ENCODE measurements at regions not wholly inside any gene's neighbourhood (a gene's known extent, or its start where the extent isn't known, plus 50 kb on each side); places are given as distances from the start of the nearest gene placed in this dataset.
A peak's percentile ranks its signal among the peaks of the same experiment; 100 is the strongest.
"Not testable (repeated sequence)": the region's sequence is repeated elsewhere in the genome, so short reads cannot be mapped to it uniquely, and the experiment has no call there.

GRCh38 chr17:27083408-27084185 is 210.3 kb upstream of the WSB1 start:
- no peaks in the 10 kb centered on the region for H3K4me1 ChIP-seq (ENCODE audit: control insufficient read depth, insufficient read depth, low read length)
- peaks cover 4% of the 10 kb centered on the region for H3K9me3 ChIP-seq (ENCODE audit: control insufficient read depth, insufficient read depth, low read length)
- no peaks in the 10 kb centered on the region for H3K36me3 ChIP-seq (ENCODE audit: control insufficient read depth, insufficient read depth, low read length)
- H3K27me3 ChIP-seq (ENCODE audit: control insufficient read depth, insufficient read depth, low read length): no peaks in the 10 kb centered on the region
- WGBS (ENCODE audit: insufficient coverage, insufficient read length): no CpG with 5 or more reads among the region's 22 CpGs
- H3K4me3 ChIP-seq (ENCODE audit: low read length): peak overlapping the region; percentile 12; the same call in 1 of the 2 replicates
- no peak overlapping the region for H3K27ac ChIP-seq (ENCODE audit: low read length)
- DNase-seq (ENCODE audit: low read depth, low spot score): no peak

GRCh38 chr17:27085517-27085916 is 208.4 kb upstream of the WSB1 start:
- Histone ChIP-seq H3K36me3 (ENCODE audit: control insufficient read depth, insufficient read depth, low read length) (no peaks in the 10 kb centered on the region), H3K4me3 (ENCODE audit: low read length) (no peak overlapping the region), H3K27me3 (ENCODE audit: control insufficient read depth, insufficient read depth, low read length) (no peaks in the 10 kb centered on the region), H3K4me1 (ENCODE audit: control insufficient read depth, insufficient read depth, low read length) (no peaks in the 10 kb centered on the region), H3K9me3 (ENCODE audit: control insufficient read depth, insufficient read depth, low read length) (peaks cover 10% of the 10 kb centered on the region), H3K27ac (ENCODE audit: low read length) (no peak overlapping the region)
- DNase-seq (ENCODE audit: low read depth, low spot score): no peak
- no CpG with 5 or more reads among the region's 2 CpGs for WGBS (ENCODE audit: insufficient coverage, insufficient read length)

GRCh38 chr17:27086526-27086925 is 207.4 kb upstream of the WSB1 start:
- WGBS (ENCODE audit: insufficient coverage, insufficient read length): no CpG with 5 or more reads among the region's 4 CpGs
- DNase-seq (ENCODE audit: low read depth, low spot score): no peak
- Histone ChIP-seq H3K4me1 (ENCODE audit: control insufficient read depth, insufficient read depth, low read length) (no peaks in the 10 kb centered on the region), H3K36me3 (ENCODE audit: control insufficient read depth, insufficient read depth, low read length) (no peaks in the 10 kb centered on the region), H3K4me3 (ENCODE audit: low read length) (no peak overlapping the region), H3K9me3 (ENCODE audit: control insufficient read depth, insufficient read depth, low read length) (peaks cover 13% of the 10 kb centered on the region), H3K27ac (ENCODE audit: low read length) (no peak overlapping the region), H3K27me3 (ENCODE audit: control insufficient read depth, insufficient read depth, low read length) (no peaks in the 10 kb centered on the region)

- peaks cover 13% of the 10 kb centered on the region for H3K9me3 ChIP-seq (ENCODE audit: control insufficient read depth, insufficient read depth, low read length)
- no peaks in the 10 kb centered on the region for H3K36me3 ChIP-seq (ENCODE audit: control insufficient read depth, insufficient read depth, low read length)
- no peak overlapping the region for H3K27ac ChIP-seq (ENCODE audit: low read length)
- 99% methylated on average over 4 of the region's 5 CpGs for WGBS (ENCODE audit: insufficient coverage, insufficient read length)
- H3K4me1 ChIP-seq (ENCODE audit: control insufficient read depth, insufficient read depth, low read length): no peaks in the 10 kb centered on the region
- no peaks in the 10 kb centered on the region for H3K27me3 ChIP-seq (ENCODE audit: control insufficient read depth, insufficient read depth, low read length)
- DNase-seq (ENCODE audit: low read depth, low spot score): no peak
- H3K4me3 ChIP-seq (ENCODE audit: low read length): no peak overlapping the region
Measured at GRCh38 chr17:27087935-27088766, 205.8 kb upstream of the WSB1 start.

- H3K36me3 ChIP-seq (ENCODE audit: control insufficient read depth, insufficient read depth, low read length): no peaks in the 10 kb centered on the region
- WGBS (ENCODE audit: insufficient coverage, insufficient read length): 100% methylated on average over 6 of the region's 8 CpGs
- no peak for DNase-seq (ENCODE audit: low read depth, low spot score)
- peaks cover 9% of the 10 kb centered on the region for H3K9me3 ChIP-seq (ENCODE audit: control insufficient read depth, insufficient read depth, low read length)
- H3K27ac ChIP-seq (ENCODE audit: low read length): no peak overlapping the region
- no peaks in the 10 kb centered on the region for H3K4me1 ChIP-seq (ENCODE audit: control insufficient read depth, insufficient read depth, low read length)
- H3K4me3 ChIP-seq (ENCODE audit: low read length): no peak overlapping the region
- H3K27me3 ChIP-seq (ENCODE audit: control insufficient read depth, insufficient read depth, low read length): no peaks in the 10 kb centered on the region
Measured at GRCh38 chr17:27088767-27089078, 205.2 kb upstream of the WSB1 start.

GRCh38 chr17:27089079-27089928 is 204.6 kb upstream of the WSB1 start:
- H3K27ac ChIP-seq (ENCODE audit: low read length); H3K9me3 ChIP-seq (ENCODE audit: control insufficient read depth, insufficient read depth, low read length); H3K36me3 ChIP-seq (ENCODE audit: control insufficient read depth, insufficient read depth, low read length); H3K4me3 ChIP-seq (ENCODE audit: low read length); H3K4me1 ChIP-seq (ENCODE audit: control insufficient read depth, insufficient read depth, low read length); DNase-seq (ENCODE audit: low read depth, low spot score); H3K27me3 ChIP-seq (ENCODE audit: control insufficient read depth, insufficient read depth, low read length): not testable (repeated sequence)
- WGBS (ENCODE audit: insufficient coverage, insufficient read length): no CpG with 5 or more reads among the region's 29 CpGs

- Histone ChIP-seq H3K9me3 (ENCODE audit: control insufficient read depth, insufficient read depth, low read length) (peaks cover 8% of the 10 kb centered on the region; the same call in 1 of the 2 replicates), H3K27ac (ENCODE audit: low read length) (no peak overlapping the region), H3K27me3 (ENCODE audit: control insufficient read depth, insufficient read depth, low read length) (no peaks in the 10 kb centered on the region), H3K4me3 (ENCODE audit: low read length) (no peak overlapping the region), H3K4me1 (ENCODE audit: control insufficient read depth, insufficient read depth, low read length) (no peaks in the 10 kb centered on the region), H3K36me3 (ENCODE audit: control insufficient read depth, insufficient read depth, low read length) (no peaks in the 10 kb centered on the region)
- no peak for DNase-seq (ENCODE audit: low read depth, low spot score)
- WGBS (ENCODE audit: insufficient coverage, insufficient read length): no CpG with 5 or more reads among the region's 1 CpG
Measured at GRCh38 chr17:27089929-27090247, 204.0 kb upstream of the WSB1 start.

- H3K27me3 ChIP-seq (ENCODE audit: control insufficient read depth, insufficient read depth, low read length); H3K27ac ChIP-seq (ENCODE audit: low read length); H3K9me3 ChIP-seq (ENCODE audit: control insufficient read depth, insufficient read depth, low read length); H3K4me3 ChIP-seq (ENCODE audit: low read length); H3K36me3 ChIP-seq (ENCODE audit: control insufficient read depth, insufficient read depth, low read length); H3K4me1 ChIP-seq (ENCODE audit: control insufficient read depth, insufficient read depth, low read length); DNase-seq (ENCODE audit: low read depth, low spot score): not testable (repeated sequence)
- WGBS (ENCODE audit: insufficient coverage, insufficient read length): no CpG with 5 or more reads among the region's 10 CpGs
Measured at GRCh38 chr17:27090450-27091042, 203.4 kb upstream of the WSB1 start.

GRCh38 chr17:27091043-27091497 is 202.8 kb upstream of the WSB1 start:
- no peak overlapping the region for H3K27ac ChIP-seq (ENCODE audit: low read length)
- no peak overlapping the region for H3K4me3 ChIP-seq (ENCODE audit: low read length)
- no peaks in the 10 kb centered on the region for H3K36me3 ChIP-seq (ENCODE audit: control insufficient read depth, insufficient read depth, low read length)
- H3K4me1 ChIP-seq (ENCODE audit: control insufficient read depth, insufficient read depth, low read length): no peaks in the 10 kb centered on the region
- WGBS (ENCODE audit: insufficient coverage, insufficient read length): no CpG with 5 or more reads among the region's 11 CpGs
- no peak for DNase-seq (ENCODE audit: low read depth, low spot score)
- H3K27me3 ChIP-seq (ENCODE audit: control insufficient read depth, insufficient read depth, low read length): no peaks in the 10 kb centered on the region
- peaks cover 8% of the 10 kb centered on the region; the same call in 1 of the 2 replicates for H3K9me3 ChIP-seq (ENCODE audit: control insufficient read depth, insufficient read depth, low read length)

GRCh38 chr17:27094179-27094578 is 199.7 kb upstream of the WSB1 start:
- H3K27me3 ChIP-seq (ENCODE audit: control insufficient read depth, insufficient read depth, low read length); DNase-seq (ENCODE audit: low read depth, low spot score); H3K9me3 ChIP-seq (ENCODE audit: control insufficient read depth, insufficient read depth, low read length); H3K4me1 ChIP-seq (ENCODE audit: control insufficient read depth, insufficient read depth, low read length); H3K36me3 ChIP-seq (ENCODE audit: control insufficient read depth, insufficient read depth, low read length); H3K27ac ChIP-seq (ENCODE audit: low read length); H3K4me3 ChIP-seq (ENCODE audit: low read length): not testable (repeated sequence)
- no CpG with 5 or more reads among the region's 1 CpG for WGBS (ENCODE audit: insufficient coverage, insufficient read length)
